ENCODE measurements at regions not wholly inside any gene's neighbourhood (a gene's known extent, or its start where the extent isn't known, plus 50 kb on each side); places are given as distances from the start of the nearest gene placed in this dataset. TPM values are rescaled to one million over a fixed set of nuclear protein-coding genes. Genes with fewer than 3 reads are reported as not detected.

DNA sequence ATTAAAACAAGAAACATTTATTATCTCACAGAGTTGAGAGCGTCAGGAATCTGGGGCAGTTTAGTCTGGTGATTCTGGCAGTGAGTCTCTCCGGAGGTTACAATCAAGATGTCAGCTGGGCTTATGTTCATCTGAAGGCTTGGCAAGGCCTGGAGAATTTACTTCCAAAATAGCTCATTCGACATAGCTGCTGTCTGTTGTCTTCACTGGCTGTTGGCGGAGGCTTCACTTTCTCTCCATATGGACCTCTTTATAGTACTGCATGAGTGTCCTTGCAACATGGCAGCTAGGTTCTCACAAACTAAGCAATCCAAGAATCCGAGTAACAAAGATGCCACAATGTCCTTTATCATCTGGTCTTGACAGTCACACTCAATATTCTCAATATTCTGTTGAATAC lies 70.2 kb upstream of the ADGRL3 start:
- H3K4me3 ChIP-seq (ENCODE audit: low read depth, low read length), result no peak overlapping the region
- DNase-seq (ENCODE audit: low read depth), result no peak
- no peak for TF ChIP-seq CTCF (IDR thresholded peaks at IDR 0.05; ENCODE audit: insufficient read depth, low read depth, low read length)

GRCh38 chr4:61143461-61143860 lies 56.7 kb upstream of the ADGRL3 start:
- TF ChIP-seq CTCF (IDR thresholded peaks at IDR 0.05; ENCODE audit: insufficient read depth, low read depth, low read length), result no peak
- no peak for DNase-seq (ENCODE audit: low read depth)
- no peak overlapping the region for H3K4me3 ChIP-seq (ENCODE audit: low read depth, low read length)

GRCh38 chr4:61149278-61149677 lies 50.8 kb upstream of the ADGRL3 start:
- DNase-seq (ENCODE audit: low read depth), result peak; percentile 28

More at GRCh38 chr4:61149278-61149677, 50.8 kb upstream of the ADGRL3 start:
- no peak for TF ChIP-seq CTCF (IDR thresholded peaks at IDR 0.05; ENCODE audit: insufficient read depth, low read depth, low read length)
- no peak overlapping the region for H3K4me3 ChIP-seq (ENCODE audit: low read depth, low read length)

Small RNA genes lying in the stretch of these regions (small RNA-seq; reads per million reads assigned to genes)
- not detected for gene MIR548AG1
- gene RF00019, result not detected
- not detected for gene RNU6-1325P

All from fibroblast of villous mesenchyme (primary cell).